Retinal pigment epithelial cell (primary cell): ENCODE measurements at regions not wholly inside any gene's neighbourhood (a gene's known extent, or its start where the extent isn't known, plus 50 kb on each side); places are given as distances from the start of the nearest gene placed in this dataset.

Experiments used
- DNase-seq: peaks from one replicate; pipeline ENCODE4 v3.0.0-alpha.2; 2010; ENCODE audit warnings: low read depth
- H3K4me3 ChIP-seq: 2 replicates; pipeline ENCODE4 v1.5.1; 2011; ENCODE audit warnings: mild to moderate bottlenecking, low read length, control low read depth, moderate library complexity
- CTCF ChIP-seq: conservative IDR thresholded peaks from 2 replicates; pipeline ENCODE4 v1.5.1; 2011; ENCODE audit warnings: low read depth, low read length, control low read depth, inconsistent platforms

- no peak for DNase-seq
- no peak overlapping the region for H3K4me3 ChIP-seq
- TF ChIP-seq CTCF, result no peak
These were observed 84.1 kb upstream of the PRR23E start for GRCh38 chr3:127108796-127109195.

- no peak overlapping the region for H3K4me3 ChIP-seq
- DNase-seq, result no peak
- TF ChIP-seq CTCF, result no peak
These were observed 81.8 kb upstream of the PRR23E start for GRCh38 chr3:127110982-127111693.

GRCh38 chr3:127112796-127113570 is 79.9 kb upstream of the PRR23E start:
- no peak overlapping the region for H3K4me3 ChIP-seq
- DNase-seq, result no peak
- TF ChIP-seq CTCF, result no peak

GRCh38 chr3:127113571-127113891 is 79.4 kb upstream of the PRR23E start:
- TF ChIP-seq CTCF, result no peak
- H3K4me3 ChIP-seq, result no peak overlapping the region
- DNase-seq, result no peak

GRCh38 chr3:127114337-127115070 is 78.4 kb upstream of the PRR23E start:
- no peak overlapping the region for H3K4me3 ChIP-seq
- no peak for DNase-seq
- no peak for TF ChIP-seq CTCF

- no peak overlapping the region for H3K4me3 ChIP-seq
- no peak for TF ChIP-seq CTCF
- no peak for DNase-seq
These were observed 77.1 kb upstream of the PRR23E start for GRCh38 chr3:127115691-127116351.
